ENCODE measurements at regions not wholly inside any gene's neighbourhood (a gene's known extent, or its start where the extent isn't known, plus 50 kb on each side); places are given as distances from the start of the nearest gene placed in this dataset.

- intact Hi-C loops (cut with micrococcal nuclease), result no loop called here
- Histone ChIP-seq H3K4me2 (ENCODE audit: insufficient read depth, low read length) (no peak overlapping the region), H3K9me1 (ENCODE audit: control insufficient read depth, insufficient read depth, low read length) (no peaks in the 10 kb centered on the region), H3K4me3 (no peak overlapping the region), H3K27ac (ENCODE audit: extremely low read depth, low read depth, low read length) (no peak overlapping the region), H3K36me3 (ENCODE audit: control insufficient read depth, insufficient read depth, low read length) (no peaks in the 10 kb centered on the region), H3K4me1 (replicated peaks in 1 of 2; ENCODE audit: control insufficient read depth in 2 of 2, insufficient read depth in 2 of 2, low read length in 2 of 2) (no peaks in the 10 kb centered on the region), H3K9ac (ENCODE audit: insufficient read depth in 1 of 2, low read depth in 2 of 2, low read length in 2 of 2) (no peak overlapping the region), H2AFZ (ENCODE audit: low read depth, low read length) (no peak overlapping the region), H4K20me1 (replicated peaks; ENCODE audit: control insufficient read depth, insufficient read depth, low read length) (no peaks in the 10 kb centered on the region), H3K9me3 (replicated peaks; ENCODE audit: control insufficient read depth, insufficient read depth, low read depth, low read length) (no peaks in the 10 kb centered on the region), H3K27me3 (ENCODE audit: control insufficient read depth in 2 of 2, insufficient read depth in 2 of 2, low read length in 2 of 2) (peaks cover 0 to 27% of the 10 kb centered on the region in 2 experiments; a peak in 3 of 5 replicates), H3K79me2 (ENCODE audit: control insufficient read depth, insufficient read depth, low read length) (no peaks in the 10 kb centered on the region)
- CTCF ChIA-PET (ENCODE audit: low intra/inter-chr PET ratio), result no interaction called here
- FAIRE-seq (no peak), DNase-seq (ENCODE audit: extremely low read depth in 1 of 4, low spot score in 3 of 4) (no peak), ATAC-seq (no peak)
- in situ Hi-C loops (cut with MboI), result loop anchor here (25.0 kb wide), 1 partner anchor 592 kb away; no protein-coding TSS in a partner anchor
- POLR2A ChIA-PET, result no interaction called here
- no TSS peak for BruUV-seq (replicated peaks)
- 0% methylated on average over 1 of the region's 1 CpG for WGBS (ENCODE audit: insufficient coverage, low coverage, missing lambda C conversion rate)
- TF ChIP-seq NONO (IDR thresholded peaks at IDR 0.05; ENCODE audit: low read depth in 2 of 2, low read length in 1 of 2) (no peak), HNRNPL (IDR thresholded peaks at IDR 0.05; ENCODE audit: low read depth, low read length) (no peak), ARID3B (CRISPR knock-in tag; IDR thresholded peaks at IDR 0.05; ENCODE audit: borderline replicate concordance) (no peak), TRIM24 (IDR thresholded peaks at IDR 0.05) (no peak), NFYB (IDR thresholded peaks at IDR 0.05; ENCODE audit: extremely low read depth, insufficient read length) (no peak), PCBP2 (IDR thresholded peaks at IDR 0.05; ENCODE audit: low read depth, low read length, poor library complexity, severe bottlenecking) (no peak), ETV1 (tag; conservative IDR thresholded peaks at IDR 0.05; ENCODE audit: low read depth) (no peak), ZNF644 (tag; IDR thresholded peaks at IDR 0.05; ENCODE audit: low read depth) (no peak), NELFE (IDR thresholded peaks at IDR 0.05; ENCODE audit: insufficient read depth, insufficient read length) (no peak), NFXL1 (CRISPR knock-in tag; IDR thresholded peaks at IDR 0.05) (no peak), MGA (IDR thresholded peaks at IDR 0.05) (no peak)
These were observed 612.8 kb upstream of the MGMT start for GRCh38 chr10:128854204-128854603.

All from K562 (cell line).